Activated CD4-positive, alpha-beta T cell treated with anti-CD3 and anti-CD28 coated beads, Interleukin-2, amount 50 U/mL, for 48 hours (primary cell): ENCODE measurements at regions not wholly inside any gene's neighbourhood (a gene's known extent, or its start where the extent isn't known, plus 50 kb on each side); places are given as distances from the start of the nearest gene placed in this dataset.

Source experiments
- DNase-seq, 2 experiments: peaks; one replicate each; pipeline ENCODE4 v3.0.0-alpha.2; 2020

DNA sequence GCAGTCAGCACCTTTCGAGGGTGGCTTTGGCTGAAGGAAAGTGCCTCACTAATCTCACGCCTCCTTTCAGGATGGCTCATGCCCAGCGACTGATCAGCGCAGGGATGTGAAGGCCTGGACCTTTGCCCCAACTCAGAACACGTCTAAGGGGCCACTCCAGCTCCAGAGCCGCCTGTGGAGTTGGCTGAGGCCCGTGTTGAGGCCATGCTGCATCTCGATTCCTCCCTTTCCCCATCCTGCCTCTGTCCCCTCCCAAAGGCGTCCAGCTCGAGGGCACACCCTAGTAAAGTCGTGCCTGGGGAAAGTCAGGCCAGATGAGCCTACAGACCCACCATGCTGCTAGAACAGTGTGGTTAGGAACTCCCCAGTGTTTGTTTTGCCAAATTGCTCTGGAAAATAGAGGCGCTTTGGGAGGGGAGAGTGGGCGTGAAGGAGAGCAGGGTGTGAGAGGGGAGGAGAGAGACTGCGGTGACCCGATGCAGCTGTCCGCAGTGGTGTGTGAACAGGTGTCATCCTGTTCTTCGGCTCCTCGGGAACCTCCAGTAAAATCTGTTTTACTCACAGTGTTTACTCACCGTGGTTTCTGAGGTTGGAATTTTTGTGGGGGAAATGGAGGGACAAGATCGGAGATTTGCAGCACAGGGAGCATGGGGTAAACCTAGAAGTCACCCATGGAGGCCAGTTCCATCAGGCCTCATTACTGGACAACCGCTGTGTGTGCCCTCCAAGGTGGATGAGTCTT lies 85.0 kb upstream of the PMEPA1 start:
- no peak for DNase-seq

DNA sequence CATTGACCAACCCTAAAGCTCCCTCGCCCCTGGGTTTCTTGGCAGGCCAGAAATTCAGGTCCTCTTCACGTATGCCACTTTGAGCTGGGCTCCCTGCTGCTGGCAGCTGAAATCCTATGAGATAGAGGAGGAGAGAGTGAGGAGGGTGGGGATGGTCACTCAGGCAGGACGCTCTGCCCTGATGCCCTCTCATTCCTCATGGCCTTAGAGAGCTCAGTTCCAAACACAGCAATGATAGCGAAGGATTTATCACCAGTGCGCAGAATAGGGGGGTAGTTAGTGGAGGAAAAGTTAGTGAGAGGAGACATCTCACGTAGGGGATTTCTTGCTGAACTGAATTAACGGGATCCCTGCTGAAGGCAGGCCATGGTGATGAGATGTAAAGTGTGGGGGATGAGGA lies 84.2 kb upstream of the PMEPA1 start:
- no peak for DNase-seq

DNA sequence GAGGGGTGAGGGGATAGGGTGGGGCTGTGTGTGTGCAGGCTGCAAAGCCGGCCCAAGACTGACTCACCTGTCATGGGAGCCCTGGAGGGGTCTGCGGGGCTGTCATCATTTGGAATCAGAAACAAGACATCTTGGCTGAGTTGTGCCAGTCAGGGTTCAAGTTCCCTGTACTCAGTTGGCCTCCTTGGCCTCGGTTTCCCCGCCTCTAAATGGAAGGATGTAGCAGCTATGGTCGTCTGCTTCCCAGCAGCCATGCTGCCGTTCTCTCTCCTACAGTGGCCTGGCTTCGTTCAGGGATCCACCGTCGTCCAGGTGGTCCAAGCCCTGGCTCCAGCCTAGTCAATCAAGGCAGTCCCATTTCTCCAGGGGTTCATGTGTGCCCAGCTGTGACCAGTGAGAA lies 83.6 kb upstream of the PMEPA1 start:
- DNase-seq: no peak

DNA sequence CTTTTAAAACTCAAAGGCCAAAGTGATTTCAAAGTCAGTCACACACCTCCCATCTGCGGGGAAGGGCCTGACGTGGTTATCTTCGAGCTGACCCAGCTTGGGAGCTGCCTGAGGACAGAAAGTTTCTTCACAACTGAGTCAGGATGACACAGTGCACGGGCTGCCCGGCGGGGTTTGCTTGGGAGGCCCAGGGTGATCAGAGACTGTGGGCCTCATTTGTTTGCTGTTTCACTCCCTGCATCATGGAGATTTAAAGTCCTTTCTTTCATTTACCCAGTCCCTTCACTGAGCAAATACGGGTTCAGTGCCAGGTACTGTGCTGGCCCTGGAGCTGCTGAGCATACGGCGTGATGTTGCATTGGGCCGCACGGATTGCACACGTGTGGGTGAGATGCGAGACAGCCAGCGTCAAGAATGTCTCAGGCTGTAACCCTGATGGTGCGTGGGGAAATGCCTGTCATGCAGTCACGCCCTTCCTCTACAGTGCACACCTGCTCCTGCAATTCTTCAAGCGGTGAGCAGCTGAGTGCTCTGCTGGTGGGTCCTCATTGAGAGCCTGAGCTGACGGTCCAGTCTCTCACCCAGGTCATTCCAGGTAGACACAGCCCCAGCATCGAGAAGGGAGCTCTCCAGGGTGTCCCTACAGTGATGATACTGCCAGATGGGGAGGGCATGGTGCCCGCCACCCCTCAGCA lies 82.7 kb upstream of the PMEPA1 start:
- DNase-seq: no peak

DNA sequence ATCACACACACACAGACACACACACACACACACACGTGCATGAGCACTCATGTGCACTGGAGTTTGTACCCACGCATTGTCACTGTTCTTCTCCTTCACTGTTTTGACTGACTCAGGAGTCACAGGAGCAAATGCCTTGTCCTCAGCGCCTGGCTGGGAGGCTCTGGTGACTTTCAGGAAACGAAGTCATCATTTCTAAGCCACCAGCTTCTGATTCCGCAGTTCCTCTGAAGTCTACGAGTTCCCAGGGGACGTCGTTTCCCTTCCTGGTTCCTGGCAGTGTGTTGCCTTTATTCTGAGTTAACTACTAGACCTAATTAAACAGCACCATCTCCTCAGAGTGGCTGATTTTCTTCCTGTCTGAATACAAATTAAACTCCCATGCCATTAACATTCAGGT lies 82.2 kb upstream of the PMEPA1 start:
- no peak for DNase-seq

DNA sequence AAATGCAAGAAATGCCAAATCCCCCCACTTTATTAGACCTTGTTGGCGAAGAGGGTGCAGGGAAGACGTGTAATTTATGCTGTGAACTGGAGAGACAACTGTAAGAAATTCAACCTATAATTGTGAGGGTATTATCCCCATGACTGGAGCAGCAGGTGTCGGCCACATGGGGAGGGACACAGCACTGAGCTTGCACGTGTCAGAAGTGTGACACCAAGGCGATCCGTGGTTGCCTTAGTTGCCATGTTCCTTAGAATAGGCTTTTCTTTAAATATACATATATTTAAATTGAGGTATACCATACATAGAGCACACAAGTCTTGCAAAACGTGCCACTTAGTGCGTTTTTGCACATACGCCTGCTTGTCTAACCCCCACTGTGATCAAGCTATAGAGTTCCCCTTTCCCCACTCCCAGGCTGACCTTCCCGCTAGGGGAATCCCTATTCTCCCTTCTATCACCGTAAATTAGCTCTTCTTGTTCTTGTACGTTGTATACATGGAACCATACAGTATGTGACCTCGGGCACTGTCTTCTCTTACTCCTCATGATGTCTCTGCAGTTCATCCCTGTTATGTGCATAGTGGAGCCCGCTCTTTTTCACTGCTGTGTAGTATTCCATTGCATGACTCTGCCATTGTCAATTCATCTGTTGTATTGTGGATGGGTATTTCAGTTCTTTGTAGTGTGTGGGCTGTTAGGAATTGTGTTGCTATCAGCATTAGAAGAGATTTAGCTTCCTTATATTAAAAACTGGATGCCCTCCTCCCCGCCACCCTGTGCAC lies 81.6 kb upstream of the PMEPA1 start:
- DNase-seq: no peak

DNA sequence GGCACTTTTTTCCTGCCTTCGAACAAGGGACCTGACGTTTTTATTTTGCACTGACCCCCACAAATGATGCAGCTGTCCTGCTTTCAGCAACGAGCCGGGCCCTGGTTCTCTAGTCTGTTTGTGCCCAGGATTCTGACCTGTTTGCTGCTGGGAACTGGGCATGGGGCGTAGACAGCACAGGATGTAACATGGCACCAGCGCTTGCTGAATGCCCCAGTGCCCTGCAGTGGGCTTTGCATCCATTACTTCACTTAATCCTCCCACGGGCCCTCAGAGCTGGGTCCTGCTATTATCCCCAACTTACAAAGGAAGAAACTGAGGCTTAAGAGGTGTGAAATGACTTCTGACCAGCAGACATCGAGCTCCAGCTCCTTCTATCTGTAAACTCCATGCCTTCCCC lies 80.4 kb upstream of the PMEPA1 start:
- no peak for DNase-seq

DNA sequence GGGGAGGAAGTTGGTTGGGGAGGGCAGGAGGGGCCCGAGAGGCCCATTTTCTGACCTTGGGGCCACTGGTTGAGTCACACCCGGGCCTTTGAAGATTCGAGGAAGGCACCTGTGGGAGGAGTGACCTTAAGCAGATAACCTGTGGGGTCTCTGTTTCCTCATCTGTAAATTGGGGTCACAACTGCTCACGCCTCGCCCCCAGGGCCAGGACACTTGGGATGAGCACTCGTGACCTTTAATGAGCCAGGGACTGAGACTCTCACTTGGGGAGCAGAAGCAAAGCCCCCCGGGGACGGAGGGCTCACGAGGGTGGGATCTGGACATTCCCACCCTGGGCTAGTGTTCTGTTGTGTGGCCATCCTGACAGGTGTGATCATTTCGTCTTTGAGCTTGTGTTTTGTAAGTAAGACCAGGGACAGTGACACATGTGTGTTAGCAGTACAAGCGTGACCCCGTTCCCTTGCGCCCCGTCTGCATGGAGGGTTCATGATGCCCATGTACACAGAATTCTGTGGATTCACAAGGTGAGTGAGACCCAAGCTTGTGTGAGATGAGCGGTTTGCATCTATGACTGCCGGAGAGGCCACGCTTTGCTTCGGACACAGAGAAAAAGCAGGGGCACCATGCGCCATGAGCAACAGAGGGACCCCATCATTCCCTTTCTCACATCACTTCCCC lies 79.3 kb upstream of the PMEPA1 start:
- DNase-seq: no peak

DNA sequence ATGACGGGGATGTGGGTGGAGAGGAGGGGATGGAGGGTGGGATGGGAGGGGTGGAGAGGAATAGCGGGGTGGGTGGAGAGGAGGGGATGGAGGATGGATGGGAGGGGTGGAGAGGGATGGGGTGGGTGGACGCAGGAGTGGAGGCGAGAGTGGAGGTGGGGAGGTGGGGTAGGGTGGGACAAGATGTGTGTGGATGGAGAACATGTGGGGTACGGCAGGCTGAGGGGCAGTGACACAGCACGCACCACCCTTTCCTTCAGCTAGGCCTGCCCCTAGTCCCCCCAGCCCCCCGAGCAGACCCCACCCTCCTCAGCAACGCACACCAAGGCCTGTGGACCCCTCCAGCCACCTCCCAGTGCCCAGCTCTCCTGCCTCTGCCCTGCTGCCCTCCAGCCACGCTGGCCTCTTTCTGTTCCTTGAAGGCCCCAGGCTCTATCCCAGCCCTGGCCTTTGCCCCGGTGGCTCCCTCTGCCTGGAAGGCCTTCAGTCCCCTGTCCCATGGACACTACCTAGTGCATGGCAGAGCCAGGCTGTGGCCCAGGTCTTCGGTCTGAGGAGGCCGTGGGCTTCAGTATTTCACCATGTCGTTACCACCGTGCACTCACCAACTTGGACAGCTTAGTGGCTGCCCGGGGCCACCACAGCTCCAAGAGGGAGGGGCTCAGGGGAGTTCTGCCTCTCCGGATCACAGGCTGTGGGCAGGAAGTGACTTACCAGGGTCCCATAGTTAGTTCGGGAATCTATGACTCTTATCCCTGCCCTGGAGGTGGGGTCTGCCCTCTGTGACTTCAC lies 78.4 kb upstream of the PMEPA1 start:
- no peak for DNase-seq

DNA sequence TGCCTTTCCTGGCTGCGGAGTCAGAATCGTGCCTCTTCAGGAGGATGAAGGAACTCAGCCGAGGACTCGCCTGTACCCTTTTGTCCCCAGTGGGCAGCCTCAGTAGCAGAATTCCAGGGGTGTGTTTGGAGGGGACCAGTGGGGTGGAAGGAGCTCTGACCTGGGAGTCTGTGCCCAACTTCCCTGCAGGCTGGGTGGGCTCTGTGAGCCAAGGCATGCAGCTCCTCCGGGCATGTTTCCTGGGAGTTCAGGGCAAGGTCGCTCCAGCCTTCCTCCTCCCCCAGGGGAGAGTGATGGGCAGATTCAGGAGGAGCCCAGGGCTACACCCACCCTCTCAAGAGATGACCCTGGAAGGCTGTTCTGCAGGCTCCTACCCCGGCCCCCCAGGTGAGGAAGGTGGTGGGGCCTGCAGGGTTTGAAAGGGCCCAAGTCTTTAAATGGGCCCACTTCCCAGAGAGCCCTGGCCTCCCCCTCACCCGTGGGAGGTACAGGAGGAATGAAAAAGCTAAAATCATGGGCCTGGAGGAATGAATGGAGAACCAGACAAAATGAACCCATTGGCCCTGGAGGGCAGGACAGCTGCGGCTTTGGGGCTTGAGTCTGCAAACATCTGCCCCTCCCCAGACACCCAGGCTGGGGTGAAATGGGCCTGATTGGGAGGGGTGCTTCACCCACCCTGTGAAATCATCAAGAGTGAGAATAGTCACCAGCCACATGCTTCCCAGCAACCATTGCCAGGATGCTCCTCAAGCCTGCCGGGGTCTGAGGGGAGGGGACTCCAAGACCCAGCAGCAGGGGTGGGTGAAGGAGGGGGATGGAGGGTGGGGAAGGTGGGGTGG lies 77.6 kb upstream of the PMEPA1 start:
- no peak for DNase-seq

DNA sequence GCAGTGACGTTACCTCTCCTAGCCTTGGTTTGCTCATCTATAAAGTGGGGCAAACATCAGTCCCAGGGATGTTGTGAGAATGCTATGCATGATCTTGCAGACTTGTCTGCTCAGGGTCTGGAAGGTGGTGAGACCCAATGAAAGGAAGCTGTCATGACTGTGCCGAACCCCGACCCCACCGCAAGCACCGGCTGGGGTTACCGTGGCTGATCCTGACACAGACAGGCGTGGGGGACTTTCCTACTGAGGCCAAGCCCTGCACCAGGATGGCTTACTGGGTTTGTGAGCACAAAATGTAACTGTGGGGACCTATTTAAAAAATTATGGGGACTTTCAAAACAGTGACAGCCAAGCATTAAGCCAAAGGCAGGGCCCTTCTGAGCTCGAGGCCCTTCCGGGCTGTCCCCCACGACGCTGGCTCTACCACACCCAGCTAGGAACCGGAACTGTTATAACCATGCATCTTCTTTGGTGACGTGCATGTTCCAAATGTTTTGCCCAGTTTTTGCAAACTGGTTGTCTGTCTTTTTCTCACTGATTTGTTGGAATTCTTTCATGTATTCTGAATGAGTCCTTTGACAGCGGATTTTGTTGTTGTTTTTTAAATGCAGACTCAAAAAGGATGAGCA lies 76.6 kb upstream of the PMEPA1 start:
- DNase-seq: no peak

DNA sequence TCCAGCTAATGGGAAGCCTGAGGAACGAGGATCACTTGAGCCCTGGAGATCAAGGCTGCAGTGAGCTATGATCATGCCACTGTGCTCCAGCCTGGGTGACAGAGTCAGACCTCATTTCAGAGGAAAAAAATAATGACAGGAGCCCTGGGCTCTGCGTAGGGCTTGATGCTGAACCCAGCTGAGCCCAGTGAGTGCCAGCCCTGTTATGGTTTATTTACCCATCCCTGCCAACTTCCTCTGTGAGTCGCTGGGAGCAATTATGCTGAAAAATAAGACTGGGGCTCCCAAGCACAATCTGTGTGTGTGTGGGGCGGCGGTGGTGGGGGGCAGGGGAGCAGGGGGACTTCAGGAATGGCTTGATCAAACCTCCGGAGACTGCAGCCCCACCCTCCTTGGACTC lies 75.9 kb upstream of the PMEPA1 start:
- no peak for DNase-seq

DNA sequence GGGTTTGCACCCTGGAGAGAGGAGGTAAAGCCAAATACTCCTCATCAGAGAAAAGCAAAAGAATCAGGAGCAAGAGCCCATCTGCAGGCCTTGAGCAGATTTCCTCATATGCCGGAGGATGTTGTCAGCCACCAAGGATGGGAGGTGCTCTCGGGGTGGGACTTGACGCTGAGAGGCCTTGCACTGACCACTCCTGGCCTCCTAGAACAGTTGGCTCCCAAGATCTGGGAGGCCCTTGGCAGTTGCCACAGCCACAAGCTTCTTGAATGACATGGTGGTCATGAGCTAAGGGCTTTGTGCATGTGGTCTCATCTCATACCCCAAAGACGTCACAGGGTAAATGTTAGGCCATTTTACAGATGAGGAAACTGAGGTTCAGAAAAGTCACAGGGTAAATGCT lies 75.2 kb upstream of the PMEPA1 start:
- no peak for DNase-seq

DNA sequence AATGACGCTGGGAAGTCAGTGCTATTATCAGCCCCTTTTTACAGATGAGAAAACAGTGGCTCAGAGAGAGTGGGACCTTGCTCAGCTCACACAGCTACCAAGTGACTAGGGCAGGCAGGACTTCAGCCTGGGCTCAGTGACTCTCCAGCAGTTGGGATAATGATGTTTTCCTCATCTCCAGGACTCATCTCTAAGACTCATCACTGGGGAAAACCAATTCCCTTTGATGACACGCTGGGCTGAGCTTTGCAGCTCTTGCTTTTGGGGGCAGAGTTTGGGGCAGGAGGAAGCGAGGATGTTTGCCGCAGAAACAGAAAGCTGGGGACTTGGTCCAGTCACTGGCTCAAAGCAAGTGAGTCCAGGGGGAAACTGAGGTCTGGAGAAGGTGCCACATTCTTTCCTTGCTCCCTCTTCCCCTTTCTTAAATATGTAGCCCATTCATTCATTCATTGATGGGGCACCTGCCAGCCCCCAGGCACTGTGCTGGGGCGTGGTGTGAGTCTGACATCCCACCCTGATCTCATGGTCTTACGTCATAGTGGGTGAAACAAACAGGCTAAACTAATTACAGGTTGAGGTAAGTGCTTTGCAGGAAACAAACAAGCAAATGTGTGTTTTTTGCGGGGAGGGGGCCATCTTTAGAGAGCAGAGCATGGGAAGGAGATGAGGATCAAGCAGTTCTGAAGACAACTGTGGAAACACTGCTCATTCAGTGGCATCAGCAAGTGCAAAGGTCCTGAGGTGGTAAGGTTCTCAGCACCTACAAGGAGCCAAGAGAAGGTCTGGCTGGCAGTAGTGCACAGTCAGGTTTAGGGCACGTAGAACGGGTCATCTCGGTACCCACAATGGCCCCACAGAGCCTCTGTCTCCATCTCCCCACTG lies 74.4 kb upstream of the PMEPA1 start:
- DNase-seq: no peak

DNA sequence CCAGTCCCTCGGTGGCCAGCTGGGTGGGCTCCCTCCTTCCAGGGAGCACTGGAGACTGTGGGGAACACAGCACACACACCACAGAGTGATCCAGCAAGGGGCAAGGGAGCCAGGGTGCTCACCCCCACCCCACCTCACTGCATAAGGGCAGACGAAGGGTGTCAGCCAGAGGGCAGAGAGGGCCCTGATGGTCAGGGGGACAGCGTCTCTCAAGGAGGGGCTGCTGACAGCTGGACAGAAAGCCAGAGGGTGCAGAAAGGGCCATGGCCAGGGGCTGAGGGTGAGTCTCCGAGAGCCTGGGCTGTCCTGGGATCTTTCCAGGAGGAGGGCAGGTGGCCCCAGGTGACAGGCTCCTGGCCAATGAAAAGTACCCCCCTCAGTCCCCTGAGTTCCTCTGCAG lies 73.4 kb upstream of the PMEPA1 start:
- no peak for DNase-seq

DNA sequence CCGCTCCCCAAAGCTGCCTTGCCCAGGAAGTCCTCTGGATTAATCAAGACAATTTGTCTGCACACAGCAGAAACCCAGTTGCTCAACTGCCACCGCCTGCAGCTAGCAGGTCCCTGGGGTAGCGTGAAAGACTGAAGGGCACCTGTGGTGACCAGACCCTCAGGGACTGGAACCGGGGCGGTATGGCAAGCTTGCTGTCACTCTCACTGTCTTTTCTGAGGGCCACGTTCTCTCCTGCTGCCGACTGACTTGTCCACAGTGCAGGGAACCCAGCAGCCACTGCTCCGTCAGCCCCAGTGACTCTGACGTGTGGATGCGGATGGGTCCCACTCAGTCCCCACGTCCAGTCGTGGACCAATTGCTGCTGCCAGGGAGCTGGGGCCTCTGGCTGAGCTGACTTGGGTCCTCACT lies 72.8 kb upstream of the PMEPA1 start:
- no peak for DNase-seq

DNA sequence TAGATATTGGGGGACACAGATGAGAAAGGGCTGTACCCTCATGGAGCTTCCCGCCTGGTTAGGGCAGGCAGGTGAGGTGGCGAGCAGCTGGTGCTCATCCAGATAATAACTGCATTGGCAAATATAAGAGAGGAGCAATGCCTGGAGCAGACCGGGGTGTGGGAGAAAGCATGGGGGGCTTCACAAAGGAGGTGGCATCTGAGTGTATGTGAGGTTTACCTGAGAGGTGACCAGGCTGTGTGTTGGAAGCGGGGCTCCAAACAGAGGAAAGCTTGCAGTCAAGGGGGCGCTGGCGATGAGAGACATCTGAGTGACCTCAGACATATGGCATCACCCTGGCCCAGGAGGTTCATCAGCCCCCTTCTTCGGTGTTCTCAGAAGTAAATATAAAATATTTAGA lies 72.1 kb upstream of the PMEPA1 start:
- no peak for DNase-seq

DNA sequence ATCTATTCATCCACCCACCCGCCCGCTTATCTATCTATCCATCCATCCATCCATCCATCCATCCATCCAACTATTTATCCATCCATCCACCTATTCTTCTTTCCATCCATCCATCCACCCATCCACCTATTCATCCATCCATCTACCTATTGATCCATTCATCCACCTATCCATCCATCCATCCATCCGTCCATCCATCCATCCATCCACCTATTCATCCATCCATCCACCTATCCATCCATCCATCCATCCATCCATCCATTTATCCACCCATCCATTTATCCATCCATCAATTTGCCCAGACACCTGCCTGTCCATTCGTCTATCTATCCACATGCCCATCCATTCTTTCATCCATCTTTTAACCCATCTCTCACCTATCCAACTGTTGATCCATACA lies 71.1 kb upstream of the PMEPA1 start:
- DNase-seq: no peak

DNA sequence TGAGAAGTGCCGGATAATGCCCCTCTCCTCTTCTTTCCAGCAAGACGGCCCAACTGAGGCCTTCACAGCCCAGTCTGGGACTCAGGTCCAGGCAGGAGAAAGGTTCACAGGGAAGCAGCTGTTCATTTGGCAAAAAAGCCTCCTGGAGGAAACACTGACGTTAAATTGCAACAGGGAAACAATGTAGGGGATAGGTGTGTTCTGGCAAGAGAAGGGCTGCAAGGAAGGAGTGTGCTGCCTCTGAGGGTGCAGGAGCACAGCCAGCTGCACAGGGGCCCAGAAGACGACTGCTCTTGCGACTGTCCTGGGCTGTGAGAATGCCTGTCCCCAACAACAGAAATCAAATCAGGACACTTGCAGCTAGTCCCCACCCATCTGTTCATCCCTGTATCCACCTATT lies 70.6 kb upstream of the PMEPA1 start:
- DNase-seq: no peak

DNA sequence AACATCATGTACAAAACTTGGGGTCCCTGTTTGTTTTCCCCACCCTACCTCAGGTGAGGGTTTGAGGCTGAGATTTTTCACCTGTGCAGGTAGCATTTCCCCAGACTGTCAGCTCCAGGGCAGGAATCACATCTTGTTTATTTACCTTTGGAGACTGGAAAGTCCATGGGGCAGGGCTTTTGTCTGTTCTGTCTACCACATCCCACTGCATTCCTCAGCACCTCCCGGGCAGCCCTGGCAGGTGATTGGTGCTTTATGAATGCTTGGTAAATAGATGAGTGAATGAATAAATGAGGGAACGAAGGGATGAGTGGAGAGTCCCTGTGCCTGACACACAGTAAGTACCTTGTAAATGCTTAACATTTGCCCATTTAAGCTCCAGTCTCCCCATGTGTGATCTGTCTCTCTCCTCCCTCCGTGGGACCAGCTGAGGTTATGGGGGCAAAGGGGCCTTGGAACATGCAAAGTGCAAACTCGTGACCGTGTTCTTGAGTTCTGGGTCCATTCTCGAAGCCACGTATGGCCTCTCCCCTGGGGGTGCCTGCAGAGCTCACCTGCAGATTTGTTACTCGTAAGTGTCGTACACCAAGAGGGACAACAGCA lies 69.7 kb upstream of the PMEPA1 start:
- no peak for DNase-seq
